ENCODE measurements at regions not wholly inside any gene's neighbourhood (a gene's known extent, or its start where the extent isn't known, plus 50 kb on each side); places are given as distances from the start of the nearest gene placed in this dataset.

DNA sequence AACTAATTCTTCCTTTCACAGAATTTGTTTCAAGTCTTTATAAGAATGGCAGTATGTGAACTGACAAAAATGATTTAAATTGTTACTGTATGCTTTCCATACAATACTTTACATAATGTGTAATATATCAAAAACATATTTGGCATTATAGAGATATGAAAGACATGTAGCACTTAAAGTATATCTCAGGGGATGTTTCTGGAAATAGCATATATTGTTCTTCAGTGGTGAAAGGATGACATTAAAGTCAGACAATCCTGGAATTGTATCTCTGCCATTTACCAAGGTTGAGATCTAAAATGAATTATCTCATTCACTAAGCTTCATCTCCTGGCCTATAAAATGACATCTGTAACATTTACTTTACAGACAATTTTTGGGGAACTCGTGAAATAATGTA lies 358.4 kb upstream of the EPHA5 start:
- TF ChIP-seq, protein P1, sequence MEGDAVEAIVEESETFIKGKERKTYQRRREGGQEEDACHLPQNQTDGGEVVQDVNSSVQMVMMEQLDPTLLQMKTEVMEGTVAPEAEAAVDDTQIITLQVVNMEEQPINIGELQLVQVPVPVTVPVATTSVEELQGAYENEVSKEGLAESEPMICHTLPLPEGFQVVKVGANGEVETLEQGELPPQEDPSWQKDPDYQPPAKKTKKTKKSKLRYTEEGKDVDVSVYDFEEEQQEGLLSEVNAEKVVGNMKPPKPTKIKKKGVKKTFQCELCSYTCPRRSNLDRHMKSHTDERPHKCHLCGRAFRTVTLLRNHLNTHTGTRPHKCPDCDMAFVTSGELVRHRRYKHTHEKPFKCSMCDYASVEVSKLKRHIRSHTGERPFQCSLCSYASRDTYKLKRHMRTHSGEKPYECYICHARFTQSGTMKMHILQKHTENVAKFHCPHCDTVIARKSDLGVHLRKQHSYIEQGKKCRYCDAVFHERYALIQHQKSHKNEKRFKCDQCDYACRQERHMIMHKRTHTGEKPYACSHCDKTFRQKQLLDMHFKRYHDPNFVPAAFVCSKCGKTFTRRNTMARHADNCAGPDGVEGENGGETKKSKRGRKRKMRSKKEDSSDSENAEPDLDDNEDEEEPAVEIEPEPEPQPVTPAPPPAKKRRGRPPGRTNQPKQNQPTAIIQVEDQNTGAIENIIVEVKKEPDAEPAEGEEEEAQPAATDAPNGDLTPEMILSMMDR (IDR thresholded peaks at IDR 0.05): no peak

GRCh38 chr4:66023061-66023460 lies 352.8 kb upstream of the EPHA5 start:
- TF ChIP-seq, protein P1 (IDR thresholded peaks at IDR 0.05): no peak

DNA sequence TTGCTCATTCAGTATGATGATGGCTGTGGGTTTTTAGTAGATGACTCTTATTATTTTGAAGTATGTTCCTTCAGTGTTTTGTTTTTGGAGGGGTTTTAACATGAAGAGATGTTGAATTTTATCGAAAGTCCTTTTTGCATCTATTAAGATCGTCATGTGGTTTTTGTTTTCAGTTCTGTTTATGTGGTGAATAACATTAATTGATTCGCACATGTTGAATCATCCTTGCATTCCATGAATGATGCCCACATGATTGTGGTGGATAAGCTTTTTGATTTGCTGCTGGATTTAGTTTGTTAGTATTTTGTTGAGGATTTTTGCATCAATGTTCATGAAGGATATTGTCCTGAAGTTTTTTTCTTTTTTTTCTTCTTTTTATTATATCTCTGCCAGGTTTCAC lies 347.4 kb upstream of the EPHA5 start:
- TF ChIP-seq, protein P1 (IDR thresholded peaks at IDR 0.05): no peak

- TF ChIP-seq, protein P1 (IDR thresholded peaks at IDR 0.05): no peak
Observed at GRCh38 chr4:66016240-66016639, 346.0 kb upstream of the EPHA5 start.

DNA sequence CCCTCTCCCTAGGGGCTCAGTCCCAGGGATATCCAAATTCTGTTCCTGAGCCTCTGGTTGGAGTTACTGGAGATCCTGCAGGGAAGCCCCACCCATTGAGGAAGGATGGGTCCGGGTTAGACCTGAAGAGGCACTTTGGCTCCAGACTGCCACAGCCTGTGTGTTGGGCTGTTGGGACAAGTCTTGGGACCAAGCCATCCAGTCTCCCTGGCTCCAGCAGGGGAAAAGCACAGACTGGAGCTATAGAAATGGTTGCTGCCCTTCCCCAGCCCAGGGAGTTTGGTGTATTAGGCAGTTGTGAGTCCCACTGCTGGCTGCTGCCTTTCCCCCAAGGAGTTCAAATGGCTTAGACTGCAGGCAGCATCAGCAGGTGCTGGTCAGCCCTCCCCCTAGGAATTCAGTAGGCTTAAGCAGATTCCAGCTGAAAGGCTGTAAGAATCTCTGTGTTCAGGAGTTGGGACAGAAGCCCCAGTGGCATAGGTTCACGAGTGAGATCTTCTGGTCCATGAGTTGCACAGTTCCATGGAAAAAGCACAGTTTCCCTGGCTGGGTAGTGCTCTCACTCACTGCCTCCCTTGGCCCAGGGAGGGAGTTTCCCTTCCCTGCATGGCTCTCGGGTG lies 344.0 kb upstream of the EPHA5 start:
- TF ChIP-seq, protein P1 (IDR thresholded peaks at IDR 0.05): no peak

- TF ChIP-seq, protein P1 (IDR thresholded peaks at IDR 0.05): no peak
Observed at GRCh38 chr4:66000510-66001117, 330.3 kb upstream of the EPHA5 start.

DNA sequence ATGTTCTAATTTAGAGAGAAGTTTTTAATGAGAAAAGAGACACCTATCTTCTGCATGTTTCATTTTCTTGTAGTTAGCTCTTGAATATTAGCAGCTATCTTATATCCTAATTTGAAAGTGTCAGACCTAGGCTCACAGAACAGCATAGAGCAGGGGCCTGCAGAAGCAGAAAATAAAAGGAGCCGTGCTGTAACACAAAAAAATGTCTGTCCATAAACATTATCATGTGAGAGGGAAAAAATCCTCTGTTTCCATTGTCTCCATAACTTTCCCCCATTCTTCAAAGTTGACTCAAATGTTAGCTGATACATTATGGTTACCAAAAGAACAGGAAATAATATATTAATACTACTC lies 329.2 kb upstream of the EPHA5 start:
- TF ChIP-seq, protein P1 (IDR thresholded peaks at IDR 0.05): no peak

DNA sequence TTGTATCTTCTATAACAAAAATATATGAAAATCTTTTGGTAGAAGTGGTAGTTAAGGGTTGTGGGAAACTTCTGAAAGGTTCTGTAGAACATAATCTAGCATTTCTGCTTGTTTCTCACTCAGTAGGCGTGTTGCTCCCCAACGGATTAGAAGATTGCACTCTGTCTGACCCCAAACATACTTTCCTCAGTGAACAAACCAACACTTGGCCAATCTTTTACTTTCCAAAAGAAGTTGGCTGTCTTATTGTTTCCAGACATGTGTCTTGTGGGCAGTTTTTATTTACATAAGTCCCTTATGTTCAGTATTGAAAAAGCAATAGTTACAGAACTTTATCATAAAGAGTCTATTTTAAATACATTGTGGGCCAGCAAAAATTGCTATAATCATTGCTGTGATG lies 312.8 kb upstream of the EPHA5 start:
- TF ChIP-seq, protein P1 (IDR thresholded peaks at IDR 0.05): no peak
